ENCODE measurements at regions not wholly inside any gene's neighbourhood (a gene's known extent, or its start where the extent isn't known, plus 50 kb on each side); places are given as distances from the start of the nearest gene placed in this dataset.

GRCh38 chr2:144683966-144684365 is 164.0 kb upstream of the ZEB2 start:
- no peaks in the 10 kb centered on the region for H4K20me1 ChIP-seq (replicated peaks; ENCODE audit: insufficient read depth)
- TF ChIP-seq ETS1 (IDR thresholded peaks at IDR 0.05) = no peak
- no peak for TF ChIP-seq ZNF331 (CRISPR knock-in tag; IDR thresholded peaks at IDR 0.05; ENCODE audit: low read depth)
- no peak for TF ChIP-seq EZH2 (IDR thresholded peaks at IDR 0.05; ENCODE audit: low read depth, unreplicated experiment)
- TF ChIP-seq REST (IDR thresholded peaks at IDR 0.05; ENCODE audit: unreplicated experiment) = no peak
- TF ChIP-seq STAT1 (IDR thresholded peaks at IDR 0.05; ENCODE audit: unreplicated experiment) = no peak
- no peak for TF ChIP-seq ZNF462 (CRISPR knock-in tag; IDR thresholded peaks at IDR 0.05)
- TF ChIP-seq CREB1 (CRISPR knock-in tag; IDR thresholded peaks at IDR 0.05; ENCODE audit: low read depth) = no peak
- no peak for TF ChIP-seq EZH2phosphoT487 (IDR thresholded peaks at IDR 0.05; ENCODE audit: unreplicated experiment)
- no peak for TF ChIP-seq NANOG (IDR thresholded peaks at IDR 0.05; ENCODE audit: borderline replicate concordance)
- TF ChIP-seq POLR2AphosphoS5 (IDR thresholded peaks at IDR 0.05; ENCODE audit: low read depth) = no peak
- TF ChIP-seq ZNF114 (CRISPR knock-in tag; IDR thresholded peaks at IDR 0.05) = no peak
- TF ChIP-seq JUNB (IDR thresholded peaks at IDR 0.05; ENCODE audit: unreplicated experiment) = no peak
- no peak for TF ChIP-seq CTCF (conservative IDR thresholded peaks at IDR 0.05; ENCODE audit: low read depth in 2 of 2)
- H3K4me3 ChIP-seq = no peak overlapping the region
- H3K79me2 ChIP-seq (replicated peaks; ENCODE audit: insufficient read depth) = no peaks in the 10 kb centered on the region
- H3K27me3 ChIP-seq (ENCODE audit: insufficient read depth) = no peaks in the 10 kb centered on the region
- Mint-ChIP-seq H3K36me3 (ENCODE audit: low read depth) (no peaks in the 10 kb centered on the region), H3K4me1 (peaks cover 10% of the 10 kb centered on the region; the same call in 2 of the 3 replicates), H3K27me3 (ENCODE audit: insufficient read depth, low read depth, poor library complexity) (no peaks in the 10 kb centered on the region), H3K27ac (no peak overlapping the region), H3K4me3 (no peak overlapping the region), H3K9me3 (no peaks in the 10 kb centered on the region)
- H3K4me1 ChIP-seq (ENCODE audit: insufficient read depth) = no peaks in the 10 kb centered on the region
- ATAC-seq (no peak), DNase-seq (ENCODE audit: low spot score) (no peak)
- no peaks in the 10 kb centered on the region for H3F3A ChIP-seq (replicated peaks; ENCODE audit: low read depth)
- no peaks in the 10 kb centered on the region for H3K36me3 ChIP-seq (ENCODE audit: insufficient read depth)
- H3K9me2 ChIP-seq (ENCODE audit: insufficient read depth) = no peaks in the 10 kb centered on the region
- no peak overlapping the region for H3K27ac ChIP-seq (ENCODE audit: low read depth)
- no peak overlapping the region for H3K4me2 ChIP-seq
- H2AFZ ChIP-seq = no peak overlapping the region

All from GM23338 (cell line).